Uterus (tissue), 3 donors: ENCODE measurements at regions not wholly inside any gene's neighbourhood (a gene's known extent, or its start where the extent isn't known, plus 50 kb on each side); places are given as distances from the start of the nearest gene placed in this dataset.

Source experiments
- DNase-seq, 2 donors: peaks; one replicate each; pipeline ENCODE4 v3.0.0-alpha.2; 2019 to 2020
- H3K27ac ChIP-seq, 2 donors: fragments of 200-600 bp; sonication (generic); 1 replicate in 1 of 2; 2 replicates in 1 of 2; pipeline ENCODE4 v1.5.1; 2016 to 2018
- H3K27me3 ChIP-seq, 2 donors: fragments of 200-600 bp; sonication (generic); one replicate each; pipeline ENCODE4 v1.5.1; 2018 to 2019; ENCODE audit warnings: control low read depth in 1 of 2
- H3K36me3 ChIP-seq, 2 donors: fragments of 200-600 bp; sonication (generic); one replicate each; pipeline ENCODE4 v1.5.1; 2019; ENCODE audit warnings: control low read depth in 1 of 2
- H3K4me1 ChIP-seq, 2 donors: fragments of 200-600 bp; sonication (generic); one replicate each; pipeline ENCODE4 v1.5.1; 2018 to 2019; ENCODE audit warnings: control low read depth in 1 of 2
- H3K4me3 ChIP-seq, 2 donors: fragments of 200-600 bp; sonication (generic); 1 replicate in 1 of 2; 2 replicates in 1 of 2; pipeline ENCODE4 v1.5.1; 2018 to 2019; ENCODE audit warnings: mild to moderate bottlenecking in 1 of 2
- H3K9me3 ChIP-seq, 2 donors: fragments of 200-600 bp; sonication (generic); one replicate each; pipeline ENCODE4 v1.5.1; 2019; ENCODE audit warnings: control low read depth in 1 of 2
- CTCF ChIP-seq, 4 experiments: fragments of 200-600 bp in 2 of 4; fragments of 450-650 bp in 2 of 4; sonication (generic) in 2 of 4; IDR thresholded peaks; one replicate each; pipeline ENCODE4 v1.5.1; 2016 to 2019; ENCODE audit warnings: antibody characterized with exemption in 4 of 4, mild to moderate bottlenecking in 2 of 4, moderate library complexity in 1 of 4
- POLR2A ChIP-seq, 2 donors: fragments of 450-650 bp; IDR thresholded peaks; one replicate each; pipeline ENCODE4 v1.6.1; 2016; ENCODE audit warnings: antibody characterized with exemption in 2 of 2, mild to moderate bottlenecking in 1 of 2, moderate library complexity in 1 of 2
- intact Hi-C: fragments of 100-400 bp; cut with DNase I; formaldehyde crosslinking; loops from one replicate; pipeline ENCODE4 v1.15.1; 2023; ENCODE audit warnings: low total_unique reads
- donor health status: DM: yes; HTN: yes; CAD: no.

GRCh38 chr22:49424893-49425270, 402.8 kb downstream of the BRD1 start:
- intact Hi-C loops = no loop called here

GRCh38 chr22:49423125-49423650, 404.5 kb downstream of the BRD1 start:
- no peak for TF ChIP-seq POLR2A (IDR thresholded peaks at IDR 0.05)
- no peak for TF ChIP-seq CTCF (IDR thresholded peaks at IDR 0.05)

More at GRCh38 chr22:49424893-49425270, 402.8 kb downstream of the BRD1 start:
- Histone ChIP-seq H3K27me3 (no peaks in the 10 kb centered on the region), H3K27ac (no peak overlapping the region), H3K36me3 (no peaks in the 10 kb centered on the region), H3K4me3 (no peak overlapping the region), H3K9me3 (no peaks in the 10 kb centered on the region), H3K4me1 (no peaks in the 10 kb centered on the region)
- TF ChIP-seq CTCF (IDR thresholded peaks at IDR 0.05) (no peak), POLR2A (IDR thresholded peaks at IDR 0.05) (no peak)
- no peak for DNase-seq

GRCh38 chr22:49422701-49423100, 405.0 kb downstream of the BRD1 start:
- Histone ChIP-seq H3K36me3 (no peaks in the 10 kb centered on the region), H3K4me3 (no peak overlapping the region), H3K9me3 (no peaks in the 10 kb centered on the region), H3K27me3 (no peaks in the 10 kb centered on the region), H3K4me1 (no peaks in the 10 kb centered on the region), H3K27ac (no peak overlapping the region)
- intact Hi-C loops = no loop called here
- TF ChIP-seq POLR2A (IDR thresholded peaks at IDR 0.05) = no peak
- TF ChIP-seq CTCF (IDR thresholded peaks at IDR 0.05) = no peak
- no peak for DNase-seq

More at GRCh38 chr22:49423125-49423650, 404.5 kb downstream of the BRD1 start:
- no peaks in the 10 kb centered on the region for H3K4me1 ChIP-seq
- no peaks in the 10 kb centered on the region for H3K9me3 ChIP-seq
- no peak overlapping the region for H3K27ac ChIP-seq
- DNase-seq = no peak
- H3K4me3 ChIP-seq = no peak overlapping the region
- H3K36me3 ChIP-seq = no peaks in the 10 kb centered on the region
- intact Hi-C loops = no loop called here
- H3K27me3 ChIP-seq = no peaks in the 10 kb centered on the region

- Histone ChIP-seq H3K27ac (no peak overlapping the region), H3K36me3 (no peaks in the 10 kb centered on the region), H3K4me1 (no peaks in the 10 kb centered on the region), H3K9me3 (no peaks in the 10 kb centered on the region), H3K27me3 (no peaks in the 10 kb centered on the region), H3K4me3 (no peak overlapping the region)
- no peak for DNase-seq
- intact Hi-C loops = no loop called here
- no peak for TF ChIP-seq POLR2A (IDR thresholded peaks at IDR 0.05)
Observed at GRCh38 chr22:49420651-49421050, 407.0 kb downstream of the BRD1 start.

- Histone ChIP-seq H3K9me3 (no peaks in the 10 kb centered on the region), H3K4me3 (no peak overlapping the region), H3K27ac (no peak overlapping the region), H3K27me3 (no peaks in the 10 kb centered on the region), H3K4me1 (no peaks in the 10 kb centered on the region), H3K36me3 (no peaks in the 10 kb centered on the region)
- no peak for TF ChIP-seq POLR2A (IDR thresholded peaks at IDR 0.05)
- no peak for TF ChIP-seq CTCF (IDR thresholded peaks at IDR 0.05)
- DNase-seq = no peak
- intact Hi-C loops = no loop called here
Observed at GRCh38 chr22:49419661-49420060, 408.0 kb downstream of the BRD1 start.

GRCh38 chr22:49418943-49419342, 408.7 kb downstream of the BRD1 start:
- Histone ChIP-seq H3K4me3 (no peak overlapping the region), H3K4me1 (no peaks in the 10 kb centered on the region), H3K27ac (no peak overlapping the region), H3K27me3 (no peaks in the 10 kb centered on the region), H3K36me3 (no peaks in the 10 kb centered on the region), H3K9me3 (no peaks in the 10 kb centered on the region)
- no peak for TF ChIP-seq CTCF (IDR thresholded peaks at IDR 0.05)
- TF ChIP-seq POLR2A (IDR thresholded peaks at IDR 0.05) = no peak
- DNase-seq = no peak
- intact Hi-C loops = no loop called here
